AG09309 (cell line): ENCODE measurements at regions not wholly inside any gene's neighbourhood (a gene's known extent, or its start where the extent isn't known, plus 50 kb on each side); places are given as distances from the start of the nearest gene placed in this dataset.
"Not testable (repeated sequence)": the region's sequence is repeated elsewhere in the genome, so short reads cannot be mapped to it uniquely, and the experiment has no call there.

Experiments used
- DNase-seq: peaks from one replicate; pipeline ENCODE4 v3.0.0-alpha.2; 2010; ENCODE audit warnings: low read depth
- H3K4me3 ChIP-seq: 2 replicates; pipeline ENCODE4 v1.5.1; 2011; ENCODE audit warnings: mild to moderate bottlenecking, low read depth, low read length, moderate library complexity; ENCODE audit not compliant: control insufficient read depth
- TF ChIP-seq, protein P1 (sequence below): IDR thresholded peaks from 2 replicates; pipeline ENCODE4 v1.5.1; 2011; ENCODE audit warnings: mild to moderate bottlenecking, low read depth, low read length, inconsistent platforms; ENCODE audit not compliant: insufficient read depth, control insufficient read depth; ENCODE audit errors: missing control alignments

DNA sequence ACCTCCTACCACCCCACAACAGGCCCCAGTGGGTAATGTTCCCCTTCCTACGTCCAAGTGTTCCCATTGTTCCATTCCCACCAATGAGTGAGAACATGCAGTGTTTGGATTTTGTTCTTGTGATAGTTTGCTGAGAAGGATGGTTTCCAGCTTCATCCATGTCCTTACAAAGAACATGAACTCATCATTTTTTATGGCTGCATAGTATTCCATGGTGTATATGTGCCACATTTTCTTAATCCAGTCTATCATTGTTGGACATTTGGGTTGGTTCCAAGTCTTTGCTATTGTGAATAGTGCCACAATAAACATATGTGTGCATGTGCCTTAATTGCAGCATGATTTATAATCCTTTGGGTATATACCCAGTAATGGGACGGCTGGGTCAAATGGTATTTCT lies 81.6 kb downstream of the P2RY10 start:
- DNase-seq, H3K4me3 ChIP-seq: not testable (repeated sequence)

DNA sequence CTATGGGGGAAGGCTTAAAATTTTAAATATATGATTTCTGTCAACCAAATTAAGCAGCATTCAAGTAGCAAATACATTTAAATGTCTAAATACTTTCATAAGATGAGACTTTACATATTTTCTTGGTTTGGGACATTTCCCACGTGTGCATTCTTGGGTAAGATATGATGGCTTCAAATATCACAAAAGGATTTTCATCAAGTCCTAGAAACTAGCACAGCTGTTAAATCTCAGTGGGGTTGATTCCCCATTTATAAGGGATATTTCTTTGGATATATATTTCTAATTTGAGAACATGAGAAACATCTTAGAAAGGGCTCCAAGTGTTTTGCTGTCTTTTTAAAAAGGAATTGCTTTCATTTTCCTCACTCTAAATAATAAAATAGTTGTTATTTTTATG lies 90.2 kb downstream of the P2RY10 start:
- H3K4me3 ChIP-seq, result no peak overlapping the region
- no peak for DNase-seq
- TF ChIP-seq, protein P1, sequence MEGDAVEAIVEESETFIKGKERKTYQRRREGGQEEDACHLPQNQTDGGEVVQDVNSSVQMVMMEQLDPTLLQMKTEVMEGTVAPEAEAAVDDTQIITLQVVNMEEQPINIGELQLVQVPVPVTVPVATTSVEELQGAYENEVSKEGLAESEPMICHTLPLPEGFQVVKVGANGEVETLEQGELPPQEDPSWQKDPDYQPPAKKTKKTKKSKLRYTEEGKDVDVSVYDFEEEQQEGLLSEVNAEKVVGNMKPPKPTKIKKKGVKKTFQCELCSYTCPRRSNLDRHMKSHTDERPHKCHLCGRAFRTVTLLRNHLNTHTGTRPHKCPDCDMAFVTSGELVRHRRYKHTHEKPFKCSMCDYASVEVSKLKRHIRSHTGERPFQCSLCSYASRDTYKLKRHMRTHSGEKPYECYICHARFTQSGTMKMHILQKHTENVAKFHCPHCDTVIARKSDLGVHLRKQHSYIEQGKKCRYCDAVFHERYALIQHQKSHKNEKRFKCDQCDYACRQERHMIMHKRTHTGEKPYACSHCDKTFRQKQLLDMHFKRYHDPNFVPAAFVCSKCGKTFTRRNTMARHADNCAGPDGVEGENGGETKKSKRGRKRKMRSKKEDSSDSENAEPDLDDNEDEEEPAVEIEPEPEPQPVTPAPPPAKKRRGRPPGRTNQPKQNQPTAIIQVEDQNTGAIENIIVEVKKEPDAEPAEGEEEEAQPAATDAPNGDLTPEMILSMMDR, result no peak

DNA sequence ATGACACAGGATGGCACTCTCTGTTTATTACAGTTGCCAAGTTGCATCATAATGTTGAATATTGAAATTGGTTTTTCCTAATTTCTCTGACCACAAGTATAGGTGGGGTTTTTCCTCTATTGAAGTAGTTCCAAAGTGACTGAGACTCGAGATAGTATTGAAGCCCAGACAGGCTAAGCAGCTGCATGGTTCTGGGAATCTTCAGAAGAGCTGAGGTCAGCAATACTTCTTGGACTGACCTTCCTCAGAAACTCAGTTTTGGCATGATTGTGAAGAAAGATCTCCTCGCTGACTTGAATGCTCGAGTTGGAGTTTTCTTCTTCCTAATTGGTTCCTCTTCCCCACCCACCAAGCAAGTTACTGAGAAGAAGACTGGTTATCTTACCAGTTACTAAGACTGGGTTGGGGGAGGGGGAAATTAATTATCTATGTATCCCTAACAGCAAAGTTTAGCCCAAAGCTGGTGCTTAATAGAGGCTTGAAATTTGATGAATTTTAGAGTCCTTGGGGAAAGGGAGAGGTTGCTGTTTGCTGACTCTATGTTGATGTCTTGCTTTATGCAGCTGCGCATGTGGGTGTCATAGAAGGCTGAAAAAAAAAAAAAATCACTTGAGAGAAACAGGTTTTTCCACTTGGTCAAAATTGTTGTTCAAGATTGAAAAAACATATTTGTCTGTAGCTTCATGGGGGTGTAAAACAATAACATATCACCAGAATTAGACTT lies 91.1 kb downstream of the P2RY10 start:
- H3K4me3 ChIP-seq, result no peak overlapping the region
- TF ChIP-seq, protein P1, result no peak

DNA sequence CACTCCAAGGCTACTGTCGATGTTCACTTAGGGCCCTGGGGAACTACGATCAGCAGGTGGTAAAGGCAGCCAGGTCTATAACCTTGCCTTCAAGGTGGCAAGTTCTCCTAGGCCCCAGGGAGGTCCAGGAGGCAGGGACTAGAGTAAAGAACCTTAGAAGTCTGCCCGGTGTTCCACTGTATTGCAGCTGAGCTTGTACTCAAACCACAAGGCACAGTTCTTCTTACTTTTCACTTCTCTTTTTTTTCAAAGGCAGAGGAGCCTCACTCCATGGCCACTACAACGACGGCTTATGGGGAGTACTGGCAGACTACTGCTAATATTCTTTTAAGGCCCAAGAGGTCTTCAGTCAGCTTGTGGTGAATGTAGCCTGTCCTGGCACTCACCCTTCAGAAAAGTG lies 78.8 kb upstream of the GPR174 start:
- TF ChIP-seq, protein P1, result no peak
- H3K4me3 ChIP-seq, result no peak overlapping the region
- DNase-seq, result no peak

More for the DNA sequence above, 91.1 kb downstream of the P2RY10 start:
- no peak for DNase-seq

DNA sequence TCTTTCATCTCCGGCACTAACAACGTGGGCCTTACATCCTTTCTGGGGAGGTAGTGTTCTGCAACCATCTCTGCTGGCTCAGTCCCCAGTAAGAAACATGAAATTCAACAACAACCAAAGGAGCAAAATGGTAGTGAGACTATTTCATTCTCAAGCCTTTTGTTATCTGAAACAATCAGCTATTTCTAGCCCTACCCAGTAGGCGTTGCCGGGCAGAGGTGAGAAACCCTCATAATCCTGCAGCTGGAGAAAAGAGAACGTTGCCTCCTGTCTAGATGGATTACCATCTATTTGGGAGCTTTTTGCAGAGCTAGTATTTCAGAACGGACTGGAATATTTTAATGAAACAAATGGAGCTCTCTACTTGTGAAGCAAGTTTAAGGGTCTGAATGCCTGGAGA lies 66.4 kb upstream of the GPR174 start:
- no peak for DNase-seq
- H3K4me3 ChIP-seq, result no peak overlapping the region
- TF ChIP-seq, protein P1, result no peak

DNA sequence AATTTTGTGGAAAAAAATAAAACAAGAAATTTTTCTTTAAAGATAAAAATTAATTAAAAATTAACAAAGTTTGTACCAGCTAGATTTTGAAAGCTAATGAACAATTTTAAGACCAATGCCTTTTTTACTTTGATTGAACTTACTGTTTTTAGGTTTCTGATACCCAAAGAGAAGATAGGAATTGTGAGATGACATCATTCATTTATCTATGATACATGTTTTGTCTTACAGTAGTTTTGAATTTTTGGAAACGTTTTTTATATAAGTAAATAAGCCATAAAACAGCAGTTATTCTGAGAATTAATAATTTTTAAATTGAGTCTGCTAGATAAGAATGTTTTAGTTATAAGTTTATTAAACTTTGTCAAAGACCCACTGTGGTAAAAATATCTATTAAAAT lies 65.0 kb upstream of the GPR174 start:
- no peak for DNase-seq
- TF ChIP-seq, protein P1, result no peak
- no peak overlapping the region for H3K4me3 ChIP-seq

DNA sequence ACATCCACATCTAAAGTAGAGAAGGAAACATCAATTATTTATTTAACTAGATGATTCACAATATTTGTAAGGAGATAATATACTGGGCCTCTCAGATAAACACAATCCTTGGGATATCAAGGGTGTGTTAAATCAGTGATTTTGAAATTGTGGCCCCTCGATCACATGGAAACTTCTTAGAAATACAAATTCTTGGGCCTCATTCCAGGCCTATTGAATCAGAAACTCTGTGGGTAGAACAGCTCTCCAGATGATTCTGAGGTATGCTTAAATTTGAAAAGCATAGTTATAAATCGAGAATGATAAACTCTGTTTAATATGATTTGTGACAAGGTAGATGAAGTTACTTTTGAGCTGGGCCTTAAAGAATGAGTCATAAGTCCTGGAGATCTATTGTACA lies 64.3 kb upstream of the GPR174 start:
- DNase-seq, result no peak
- no peak overlapping the region for H3K4me3 ChIP-seq
- TF ChIP-seq, protein P1, result no peak
